GM21390 (cell line): ENCODE measurements at regions not wholly inside any gene's neighbourhood (a gene's known extent, or its start where the extent isn't known, plus 50 kb on each side); places are given as distances from the start of the nearest gene placed in this dataset.

Experiments used
- ATAC-seq: cut with Tn5 transposase; IDR thresholded peaks from one replicate; pipeline ENCODE4 v1.9.1; 2021; ENCODE audit not compliant: unreplicated experiment

- ATAC-seq: no peak
These were observed 147.4 kb upstream of the FTMT start for GRCh38 chr5:121704291-121704690.

GRCh38 chr5:121706686-121707085, 145.0 kb upstream of the FTMT start:
- ATAC-seq: no peak

GRCh38 chr5:121707178-121707577, 144.5 kb upstream of the FTMT start:
- no peak for ATAC-seq

GRCh38 chr5:121711416-121711815, 140.3 kb upstream of the FTMT start:
- no peak for ATAC-seq

GRCh38 chr5:121719255-121719654, 132.4 kb upstream of the FTMT start:
- no peak for ATAC-seq

GRCh38 chr5:121725450-121725849, 126.2 kb upstream of the FTMT start:
- ATAC-seq: no peak

- no peak for ATAC-seq
These were observed 124.7 kb upstream of the FTMT start for GRCh38 chr5:121726991-121727390.

- ATAC-seq: no peak
These were observed 120.3 kb upstream of the FTMT start for GRCh38 chr5:121731377-121731776.

GRCh38 chr5:121735618-121736017, 116.1 kb upstream of the FTMT start:
- no peak for ATAC-seq

GRCh38 chr5:121737120-121737519, 114.6 kb upstream of the FTMT start:
- no peak for ATAC-seq

GRCh38 chr5:121741156-121741555, 110.5 kb upstream of the FTMT start:
- no peak for ATAC-seq

- ATAC-seq: no peak
These were observed 107.1 kb upstream of the FTMT start for GRCh38 chr5:121744577-121744976.

- no peak for ATAC-seq
These were observed 106.3 kb upstream of the FTMT start for GRCh38 chr5:121745407-121745806.

GRCh38 chr5:121746763-121747162, 104.9 kb upstream of the FTMT start:
- ATAC-seq: no peak

GRCh38 chr5:121748686-121749085, 103.0 kb upstream of the FTMT start:
- no peak for ATAC-seq

- ATAC-seq: no peak
These were observed 99.5 kb upstream of the FTMT start for GRCh38 chr5:121752149-121752548.

GRCh38 chr5:121755266-121755665, 96.4 kb upstream of the FTMT start:
- no peak for ATAC-seq

- no peak for ATAC-seq
These were observed 93.9 kb upstream of the FTMT start for GRCh38 chr5:121757753-121758152.

- no peak for ATAC-seq
These were observed 93.1 kb upstream of the FTMT start for GRCh38 chr5:121758615-121759014.

GRCh38 chr5:121762426-121762825, 89.3 kb upstream of the FTMT start:
- ATAC-seq: no peak

GRCh38 chr5:121763665-121764064, 88.0 kb upstream of the FTMT start:
- no peak for ATAC-seq

GRCh38 chr5:121780406-121780805, 71.3 kb upstream of the FTMT start:
- no peak for ATAC-seq

GRCh38 chr5:121783700-121784099, 68.0 kb upstream of the FTMT start:
- ATAC-seq: no peak

- ATAC-seq: no peak
These were observed 57.9 kb upstream of the FTMT start for GRCh38 chr5:121793791-121794190.
